GM23248 (cell line): ENCODE measurements at regions not wholly inside any gene's neighbourhood (a gene's known extent, or its start where the extent isn't known, plus 50 kb on each side); places are given as distances from the start of the nearest gene placed in this dataset.

Experiments
- EZH2 ChIP-seq: fragments of 200-600 bp; sonication (generic); IDR thresholded peaks from 2 replicates; pipeline ENCODE4 v1.6.1; 2018; ENCODE audit warnings: antibody characterized with exemption, mild to moderate bottlenecking; ENCODE audit not compliant: insufficient read depth, poor library complexity, severe bottlenecking
- EZH2phosphoT487 ChIP-seq: fragments of 200-600 bp; sonication (generic); IDR thresholded peaks from 2 replicates; pipeline ENCODE4 v1.6.1; 2018; ENCODE audit warnings: antibody characterized with exemption, moderate library complexity, mild to moderate bottlenecking, low read depth; ENCODE audit not compliant: insufficient read depth

GRCh38 chr1:84073266-84073665, 70.8 kb upstream of the PRKACB start:
- TF ChIP-seq EZH2 (no peak), EZH2phosphoT487 (no peak)
